Keratinocyte (primary cell): ENCODE measurements at regions not wholly inside any gene's neighbourhood (a gene's known extent, or its start where the extent isn't known, plus 50 kb on each side); places are given as distances from the start of the nearest gene placed in this dataset.

Experiments used
- DNase-seq: peaks from one replicate; pipeline ENCODE4 v3.0.0-alpha.2; 2011; ENCODE audit warnings: low read depth, missing footprints, low spot score
- FAIRE-seq: peaks from 2 replicates; lab custom pipeline; 2011; peaks lifted over from hg19 to GRCh38; lab: Jason Lieb, UNC
- H2AFZ ChIP-seq: 2 replicates; pipeline ENCODE4 v1.6.0; 2012; ENCODE audit warnings: low read length, control low read depth, inconsistent platforms; ENCODE audit not compliant: control insufficient read depth
- H3K27ac ChIP-seq: 2 replicates; pipeline ENCODE4 v1.5.1; 2011; ENCODE audit warnings: low read length; ENCODE audit not compliant: control insufficient read depth, insufficient read depth
- H3K27me3 ChIP-seq: 3 replicates; pipeline ENCODE4 v1.6.0; 2011; ENCODE audit warnings: low read length; ENCODE audit not compliant: control insufficient read depth, insufficient read depth; ENCODE audit errors: extremely low read depth
- H3K36me3 ChIP-seq, 2 experiments: 2 replicates in 1 of 2; 3 replicates in 1 of 2; pipeline ENCODE4 v1.5.1; 2011; ENCODE audit warnings: low read length in 2 of 2, mild to moderate bottlenecking in 1 of 2; ENCODE audit not compliant: control insufficient read depth in 2 of 2, insufficient read depth in 2 of 2; ENCODE audit errors: extremely low read depth in 1 of 2
- H3K4me1 ChIP-seq: 3 replicates; pipeline ENCODE4 v1.5.1; 2011; ENCODE audit warnings: low read length; ENCODE audit not compliant: control insufficient read depth, insufficient read depth; ENCODE audit errors: extremely low read depth
- H3K4me2 ChIP-seq: 3 replicates; pipeline ENCODE4 v1.6.0; 2011; ENCODE audit warnings: low read depth, low read length; ENCODE audit not compliant: control insufficient read depth, insufficient read depth; ENCODE audit errors: extremely low read depth
- H3K4me3 ChIP-seq, 3 experiments: fragments of 200-600 bp in 1 of 3; sonication (generic) in 1 of 3; 2 replicates in 2 of 3; 3 replicates in 1 of 3; pipeline ENCODE4 v1.5.1; 2011 to 2016; ENCODE audit warnings: low read length in 3 of 3, mild to moderate bottlenecking in 3 of 3, control low read depth in 2 of 3, inconsistent platforms in 1 of 3, low read depth in 1 of 3, mixed read lengths in 1 of 3, mixed run types in 1 of 3, moderate library complexity in 1 of 3; ENCODE audit not compliant: control insufficient read depth in 2 of 3, insufficient read depth in 2 of 3; ENCODE audit errors: extremely low read depth in 1 of 3
- H3K79me2 ChIP-seq: 2 replicates; pipeline ENCODE4 v1.6.0; 2012; ENCODE audit warnings: low read length; ENCODE audit not compliant: control insufficient read depth, insufficient read depth
- H3K9ac ChIP-seq: 3 replicates; pipeline ENCODE4 v1.6.0; 2011; ENCODE audit warnings: low read length; ENCODE audit not compliant: control insufficient read depth, insufficient read depth; ENCODE audit errors: extremely low read depth
- H3K9me1 ChIP-seq: 3 replicates; pipeline ENCODE4 v1.6.0; 2011; ENCODE audit warnings: low read length; ENCODE audit not compliant: control insufficient read depth, insufficient read depth; ENCODE audit errors: extremely low read depth
- H3K9me3 ChIP-seq: 2 replicates; pipeline ENCODE4 v1.5.1; 2012; ENCODE audit warnings: low read depth, low read length; ENCODE audit not compliant: control insufficient read depth
- H4K20me1 ChIP-seq: 3 replicates; pipeline ENCODE4 v1.6.0; 2011; ENCODE audit warnings: low read length; ENCODE audit not compliant: control insufficient read depth, insufficient read depth; ENCODE audit errors: extremely low read depth
- CTCF ChIP-seq, 3 experiments: IDR thresholded peaks in 1 of 3; conservative IDR thresholded peaks in 1 of 3; optimal IDR thresholded peaks in 1 of 3; 2 replicates in 2 of 3; 3 replicates in 1 of 3; pipeline versions ENCODE3 to v1.5.1; 2011; ENCODE audit warnings: low read length in 3 of 3, mild to moderate bottlenecking in 3 of 3, moderate library complexity in 2 of 3, control low read depth in 1 of 3, inconsistent platforms in 1 of 3; ENCODE audit not compliant: insufficient read depth in 2 of 3; ENCODE audit errors: extremely low read depth in 1 of 3
- EZH2 ChIP-seq: IDR thresholded peaks from one replicate; pipeline ENCODE4 v1.6.1; 2012; ENCODE audit warnings: inconsistent platforms, mild to moderate bottlenecking, low read length, moderate library complexity
- dilution Hi-C: fragments of 300-500 bp; cut with MboI; formaldehyde crosslinking; loops from one replicate; pipeline ENCODE4 v1.7.0; 2020; ENCODE audit warnings: low sequenced_read_pairs; ENCODE audit not compliant: extremely low pct_ligation_motif_present

GRCh38 chr16:76796978-76797377 lies 394.0 kb upstream of the MON1B start:
- H3K9me3 ChIP-seq: no peaks in the 10 kb centered on the region
- no peaks in the 10 kb centered on the region for H3K36me3 ChIP-seq
- H4K20me1 ChIP-seq: no peaks in the 10 kb centered on the region
- TF ChIP-seq CTCF (optimal IDR thresholded peaks at IDR 0.05 in 1 of 3, IDR thresholded peaks at IDR 0.05 in 1 of 3, conservative IDR thresholded peaks at IDR 0.05 in 1 of 3; ENCODE audit: extremely low read depth in 1 of 3, insufficient read depth in 2 of 3, low read length in 3 of 3) (no peak), EZH2 (no peak)
- dilution Hi-C loops: no loop called here
- H3K4me3 ChIP-seq: no peak overlapping the region
- H3K4me1 ChIP-seq: no peaks in the 10 kb centered on the region
- no peak overlapping the region for H3K27ac ChIP-seq
- no peak overlapping the region for H3K9ac ChIP-seq
- no peaks in the 10 kb centered on the region for H3K79me2 ChIP-seq
- H3K4me2 ChIP-seq: no peak overlapping the region
- no peak overlapping the region for H2AFZ ChIP-seq
- FAIRE-seq (no peak), DNase-seq (no peak)
- H3K9me1 ChIP-seq: no peaks in the 10 kb centered on the region
- H3K27me3 ChIP-seq: no peaks in the 10 kb centered on the region

- no peaks in the 10 kb centered on the region for H4K20me1 ChIP-seq
- no peak overlapping the region for H3K4me2 ChIP-seq
- H3K27ac ChIP-seq: no peak overlapping the region
- no peaks in the 10 kb centered on the region for H3K36me3 ChIP-seq
- no peaks in the 10 kb centered on the region for H3K79me2 ChIP-seq
- no peak for DNase-seq
- no peak overlapping the region for H2AFZ ChIP-seq
- no peak for FAIRE-seq
- H3K27me3 ChIP-seq: no peaks in the 10 kb centered on the region
- H3K9ac ChIP-seq: no peak overlapping the region
- no peaks in the 10 kb centered on the region for H3K4me1 ChIP-seq
- H3K9me1 ChIP-seq: no peaks in the 10 kb centered on the region
- H3K9me3 ChIP-seq: no peaks in the 10 kb centered on the region
- TF ChIP-seq EZH2: no peak
- TF ChIP-seq CTCF (optimal IDR thresholded peaks at IDR 0.05 in 1 of 3, IDR thresholded peaks at IDR 0.05 in 1 of 3, conservative IDR thresholded peaks at IDR 0.05 in 1 of 3; ENCODE audit: extremely low read depth in 1 of 3, insufficient read depth in 2 of 3, low read length in 3 of 3): no peak
- dilution Hi-C loops: no loop called here
- H3K4me3 ChIP-seq: no peak overlapping the region
Measured at GRCh38 chr16:76797457-76797856, 393.5 kb upstream of the MON1B start.
